CD4-positive, alpha-beta T cell treated with Interleukin-15 for 4 hours (primary cell): ENCODE measurements at regions not wholly inside any gene's neighbourhood (a gene's known extent, or its start where the extent isn't known, plus 50 kb on each side); places are given as distances from the start of the nearest gene placed in this dataset.

Experiments used
- DNase-seq: peaks from one replicate; pipeline ENCODE4 v3.0.0-alpha.2; 2020; ENCODE audit warnings: low spot score

GRCh38 chr6:26292709-26293108 lies 72.3 kb upstream of the BTN3A2 start:
- no peak for DNase-seq

GRCh38 chr6:26294302-26294701 lies 70.7 kb upstream of the BTN3A2 start:
- no peak for DNase-seq

GRCh38 chr6:26295691-26296555 lies 69.1 kb upstream of the BTN3A2 start:
- no peak for DNase-seq

GRCh38 chr6:26296556-26296856 lies 68.5 kb upstream of the BTN3A2 start:
- no peak for DNase-seq

DNA sequence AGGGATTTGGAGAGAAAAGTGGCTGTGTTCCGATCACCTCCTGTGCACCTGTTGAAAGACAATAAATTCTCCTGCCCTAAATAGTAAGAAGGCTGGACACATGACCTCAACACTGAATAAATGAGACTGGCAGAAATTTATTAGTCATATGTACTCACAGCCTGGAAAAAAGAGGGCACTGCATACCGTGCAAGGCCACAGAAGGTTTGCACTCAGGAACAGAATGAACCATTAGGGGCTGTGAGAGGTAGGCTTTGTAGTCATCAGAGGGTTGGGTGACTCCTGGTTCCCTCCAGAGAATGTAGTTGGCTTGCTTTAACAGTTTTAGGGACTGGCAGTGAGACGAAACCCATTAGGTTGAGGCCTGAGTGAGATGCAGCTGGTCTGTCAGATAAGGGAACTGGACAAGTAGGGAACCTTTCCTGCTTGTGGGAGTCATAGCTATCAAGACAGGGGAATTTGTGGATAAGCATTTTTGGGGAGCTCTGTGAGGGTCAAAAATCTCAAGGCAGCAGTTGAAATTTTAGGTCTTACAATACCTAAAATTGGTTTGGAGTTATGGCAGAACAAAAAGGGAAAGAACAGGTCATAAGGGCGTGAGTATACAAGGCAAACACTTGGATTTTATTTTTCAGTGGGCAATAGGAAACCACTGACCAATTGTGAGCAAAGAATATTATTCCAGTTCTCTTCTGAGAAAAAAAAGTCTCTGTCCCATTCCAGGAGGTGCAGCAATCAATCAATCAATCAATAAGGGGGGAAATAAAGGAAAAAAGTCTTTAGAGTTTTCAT lies 67.9 kb upstream of the BTN3A2 start:
- DNase-seq, result no peak

DNA sequence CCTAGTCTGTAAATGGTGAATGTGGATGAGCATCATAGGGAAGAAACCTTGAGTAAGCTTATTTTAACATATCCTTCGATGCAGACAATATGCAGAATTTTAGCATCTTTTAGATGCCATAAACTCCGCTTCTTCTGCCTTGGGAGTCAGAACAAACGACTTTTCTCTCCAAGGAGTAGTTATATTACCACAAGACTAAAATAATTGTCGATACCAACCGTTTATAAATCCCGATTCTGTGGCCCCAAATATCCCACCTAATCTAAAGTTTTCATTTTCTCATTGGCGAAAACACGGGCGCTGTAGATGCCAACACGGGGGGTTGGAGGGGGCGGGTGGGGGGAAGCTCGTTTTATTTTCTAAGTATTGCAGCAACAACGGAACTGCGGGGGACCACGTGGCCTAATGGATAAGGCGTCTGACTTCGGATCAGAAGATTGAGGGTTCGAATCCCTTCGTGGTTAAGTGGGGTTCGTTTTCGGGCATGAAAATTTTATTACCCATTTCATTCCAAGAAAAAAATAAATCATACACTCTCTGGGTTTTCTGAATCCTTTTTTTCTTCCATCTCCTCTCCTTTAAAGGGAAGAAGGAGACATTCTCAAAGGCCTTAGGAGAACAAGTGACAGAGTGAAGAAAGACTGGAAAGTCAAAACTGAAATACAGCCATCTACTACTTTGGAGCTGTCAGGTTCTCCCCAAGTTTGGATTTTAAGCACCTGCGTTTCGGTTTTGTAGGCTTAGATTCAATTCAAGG lies 65.5 kb upstream of the BTN3A2 start:
- no peak for DNase-seq

DNA sequence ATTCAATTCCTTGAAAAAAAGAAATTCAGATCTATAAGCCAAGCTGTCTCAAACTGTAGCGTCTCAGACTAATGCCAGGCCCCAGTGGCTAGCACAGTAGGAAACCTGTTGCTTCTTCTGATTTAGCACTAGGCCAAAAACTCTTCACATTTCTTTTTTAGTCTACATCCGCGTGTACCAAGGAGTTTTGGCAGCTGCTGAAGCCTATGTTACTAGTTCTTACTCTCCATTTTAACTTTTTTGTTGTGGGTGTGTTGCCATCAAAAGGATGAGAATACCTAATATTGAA lies 65.0 kb upstream of the BTN3A2 start:
- no peak for DNase-seq

DNA sequence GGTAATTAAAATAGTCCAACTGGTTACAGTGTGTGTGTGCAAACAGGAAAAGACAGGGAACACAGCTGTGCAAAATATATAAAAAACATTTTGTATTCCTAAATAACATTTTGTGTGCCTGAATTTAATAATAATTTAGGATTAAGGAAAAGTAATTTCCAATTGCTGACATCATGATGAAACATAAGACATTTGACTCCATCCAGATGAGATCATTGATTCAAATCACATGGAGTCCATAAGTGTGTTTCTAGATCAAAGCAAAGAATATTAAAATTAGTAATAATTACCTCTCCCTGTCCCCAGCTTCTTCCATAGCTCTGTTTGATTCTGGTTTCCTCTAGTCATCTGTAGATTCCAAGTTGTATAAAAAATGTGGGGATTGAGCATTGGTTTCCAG lies 64.6 kb upstream of the BTN3A2 start:
- DNase-seq, result no peak

- DNase-seq, result no peak
Observed at GRCh38 chr6:26300828-26301227, 64.2 kb upstream of the BTN3A2 start.

DNA sequence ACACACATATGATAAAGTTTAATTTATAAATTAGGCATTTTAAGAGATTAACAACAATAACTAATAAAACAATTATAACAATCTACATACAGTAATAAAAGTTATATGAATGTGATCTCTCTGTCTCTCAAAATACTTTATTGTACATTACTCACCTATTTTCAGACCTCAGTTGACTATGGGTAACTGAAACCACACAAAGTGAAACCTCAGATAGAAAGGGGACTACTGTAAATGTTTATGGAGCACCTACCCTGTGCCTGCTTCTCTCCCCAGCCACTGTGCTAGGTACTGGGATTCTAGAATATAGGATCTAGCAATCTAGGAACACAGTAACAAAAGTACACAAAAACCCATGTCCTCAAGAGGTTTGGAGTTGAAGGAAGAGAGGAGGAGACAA lies 63.4 kb upstream of the BTN3A2 start:
- no peak for DNase-seq

DNA sequence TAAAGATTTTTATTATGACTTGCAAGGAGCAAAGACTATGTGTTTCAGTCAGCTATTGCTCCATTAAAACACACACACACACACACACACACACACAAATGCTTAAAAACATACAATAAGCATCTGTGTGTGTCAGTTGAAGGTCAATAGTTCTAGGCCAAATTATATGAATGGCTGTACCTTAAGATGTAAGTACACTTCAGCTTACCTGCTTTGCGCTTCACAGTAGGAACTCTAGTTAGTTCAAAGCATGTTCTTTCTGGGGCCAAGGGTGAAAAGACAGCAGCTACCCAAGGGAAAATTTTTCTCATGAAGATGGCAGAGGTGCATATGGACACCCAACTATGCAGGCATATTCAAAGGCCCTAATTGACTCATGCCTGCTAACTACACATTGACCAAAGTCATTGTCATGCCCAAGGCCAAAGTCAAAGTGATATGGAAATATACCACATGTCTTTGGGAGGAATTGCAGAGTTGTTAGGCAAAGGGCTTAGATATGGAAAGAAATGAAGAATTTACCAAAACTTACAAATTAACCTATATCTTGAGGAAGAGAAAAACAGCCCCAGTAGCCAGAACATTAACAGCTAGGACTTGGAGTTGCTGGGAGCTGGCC lies 61.9 kb upstream of the BTN3A2 start:
- no peak for DNase-seq

GRCh38 chr6:26304213-26304796 lies 60.7 kb upstream of the BTN3A2 start:
- DNase-seq, result no peak

DNA sequence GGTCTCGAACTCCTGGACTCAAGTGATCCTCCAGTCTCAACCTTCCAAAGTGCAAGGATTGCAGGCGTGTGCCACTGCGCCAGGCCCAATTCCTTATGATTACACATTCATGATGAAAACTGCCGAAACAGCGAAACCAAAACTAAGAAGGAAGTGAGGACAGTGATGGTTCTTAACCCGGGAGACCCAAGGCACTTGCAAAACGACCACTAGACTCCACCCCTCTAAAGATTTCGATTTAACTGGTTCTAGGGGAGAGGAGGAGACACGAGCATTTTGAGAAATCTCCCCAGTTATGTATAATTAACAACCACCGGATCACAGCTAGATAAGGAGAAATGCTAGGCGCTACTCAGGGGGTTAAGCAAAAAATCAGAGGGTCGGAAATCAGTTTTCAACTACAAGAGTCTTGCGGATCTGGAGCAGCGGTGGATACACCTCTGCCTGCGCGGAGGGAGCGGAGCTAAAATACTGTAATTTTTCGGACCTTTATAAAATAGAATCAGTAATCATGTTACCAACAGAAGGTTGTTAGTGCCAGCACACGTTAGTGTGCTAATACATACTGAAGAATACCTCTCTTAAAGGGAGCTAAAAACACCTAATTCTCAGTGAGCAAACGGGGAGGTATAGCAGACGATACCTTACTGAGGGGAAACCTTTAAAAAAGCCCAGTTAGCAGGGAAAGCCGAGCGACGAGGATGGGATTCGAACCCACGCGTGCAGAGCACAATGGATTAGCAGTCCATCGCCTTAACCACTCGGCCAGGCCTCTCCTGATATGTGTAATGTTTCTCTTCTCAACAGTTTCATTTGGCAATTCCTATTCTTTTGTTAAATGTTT lies 60.0 kb upstream of the BTN3A2 start:
- DNase-seq, result peak; percentile 75

DNA sequence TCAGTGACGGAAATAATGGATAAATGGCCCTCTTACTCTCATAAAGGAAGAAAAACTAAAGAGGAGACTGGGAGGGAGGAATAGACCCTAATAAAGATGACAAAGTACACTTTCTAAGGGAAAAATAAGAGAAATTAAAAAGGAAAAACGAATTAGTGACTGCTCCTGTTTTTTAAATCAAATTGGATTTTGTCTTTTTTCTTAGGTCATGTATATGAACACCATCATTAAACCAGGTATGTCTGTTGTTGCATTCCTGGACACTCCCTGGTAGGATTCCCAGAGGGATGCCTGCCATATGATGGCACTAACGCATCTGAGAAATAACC lies 59.4 kb upstream of the BTN3A2 start:
- no peak for DNase-seq

- no peak for DNase-seq
Observed at GRCh38 chr6:26306232-26306631, 58.8 kb upstream of the BTN3A2 start.

DNA sequence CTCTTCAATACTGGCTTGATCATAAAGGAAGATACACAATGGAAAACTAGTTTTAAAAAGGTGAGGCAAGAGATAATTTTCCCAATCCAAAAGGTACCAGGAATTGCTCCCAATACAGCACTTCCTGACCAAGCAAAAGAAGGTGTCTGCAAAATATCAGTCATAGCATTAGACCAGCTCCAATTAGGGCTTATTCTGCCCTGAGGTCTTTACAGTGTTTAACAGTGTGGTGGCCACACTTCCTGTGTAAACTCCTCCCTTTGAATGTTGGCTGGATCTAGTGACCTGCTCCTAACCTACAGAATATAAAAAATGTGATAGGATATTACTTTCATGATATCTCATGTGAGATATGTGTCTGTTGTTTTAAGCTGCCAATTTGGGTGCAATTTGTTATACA lies 57.1 kb upstream of the BTN3A2 start:
- no peak for DNase-seq

- DNase-seq, result peak; percentile 52
Observed at GRCh38 chr6:26309731-26310142, 55.3 kb upstream of the BTN3A2 start.

- peak; percentile 40 for DNase-seq
Observed at GRCh38 chr6:26311012-26311384, 54.0 kb upstream of the BTN3A2 start.

DNA sequence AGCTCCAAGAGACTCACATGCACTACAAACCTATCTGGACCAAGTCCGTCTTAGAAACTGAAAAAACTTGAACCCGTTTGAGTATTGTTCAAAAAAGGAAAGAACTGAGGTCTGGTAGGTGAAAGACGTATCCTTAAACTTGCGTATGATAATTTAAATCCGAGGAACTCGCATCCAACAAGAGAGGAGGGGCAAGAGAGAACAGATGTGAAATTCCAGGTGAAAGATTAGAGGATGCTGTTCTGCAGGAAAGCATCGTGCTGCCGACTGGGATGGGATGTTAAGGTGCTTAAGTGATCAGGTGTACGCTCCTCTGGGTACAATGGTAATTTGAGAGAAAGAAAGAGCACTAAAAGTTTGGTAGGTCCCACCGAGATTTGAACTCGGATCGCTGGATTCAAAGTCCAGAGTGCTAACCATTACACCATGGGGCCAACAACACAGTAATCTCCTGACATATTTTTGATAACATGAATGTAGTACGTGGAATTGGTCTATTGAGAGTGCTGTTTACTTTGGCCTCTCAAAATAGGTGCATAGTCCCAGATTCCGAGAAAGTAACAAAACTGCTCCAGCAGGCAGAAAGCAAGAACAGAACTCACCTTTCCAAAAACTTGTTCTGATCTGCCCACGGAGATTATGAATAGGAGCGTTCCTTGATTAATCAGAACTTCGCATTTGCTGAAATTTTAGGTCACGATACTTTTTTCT lies 53.5 kb upstream of the BTN3A2 start:
- DNase-seq, result peak; percentile 75

GRCh38 chr6:26312096-26312463 lies 52.9 kb upstream of the BTN3A2 start:
- DNase-seq, result no peak
